Transverse colon (tissue), 3 donors: ENCODE measurements at regions not wholly inside any gene's neighbourhood (a gene's known extent, or its start where the extent isn't known, plus 50 kb on each side); places are given as distances from the start of the nearest gene placed in this dataset.

Source experiments
- EP300 ChIP-seq: sonication (generic); formaldehyde crosslinking; IDR thresholded peaks from one replicate; pipeline ENCODE4 v1.6.1; 2017; ENCODE audit warnings: antibody characterized with exemption, low read depth
- POLR2A ChIP-seq: fragments of 450-650 bp; IDR thresholded peaks from one replicate; pipeline ENCODE4 v1.6.1; 2016; ENCODE audit warnings: antibody characterized with exemption, mild to moderate bottlenecking, moderate library complexity
- TF ChIP-seq, protein P1 (sequence below), 5 experiments: fragments of 200-600 bp in 3 of 5; fragments of 450-650 bp in 2 of 5; sonication (generic) in 3 of 5; IDR thresholded peaks; 1 replicate in 2 of 5; 2 replicates in 3 of 5; pipeline ENCODE4 v1.5.1; 2016 to 2017; ENCODE audit warnings: antibody characterized with exemption in 5 of 5, inconsistent platforms in 3 of 5, mild to moderate bottlenecking in 2 of 5, moderate library complexity in 1 of 5

DNA sequence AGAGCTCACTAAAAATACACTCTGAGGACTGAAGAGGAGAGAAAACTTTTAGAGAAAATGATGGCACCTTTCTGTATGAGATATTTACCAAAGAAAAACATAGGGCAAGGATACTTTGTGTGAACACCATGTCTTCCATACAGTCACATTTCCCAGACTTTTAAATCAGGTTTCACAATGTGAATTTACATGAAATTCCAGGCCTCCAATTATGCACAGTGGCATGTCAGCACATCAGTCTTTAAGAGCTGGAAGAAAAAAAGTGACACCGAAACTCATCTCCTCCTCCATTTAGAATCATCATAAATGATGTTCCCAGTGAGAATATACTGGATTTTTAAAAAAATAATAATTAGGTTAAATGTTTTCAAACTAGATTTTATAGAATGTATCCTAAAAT lies 232.2 kb upstream of the UBASH3B start:
- TF ChIP-seq, protein P1, sequence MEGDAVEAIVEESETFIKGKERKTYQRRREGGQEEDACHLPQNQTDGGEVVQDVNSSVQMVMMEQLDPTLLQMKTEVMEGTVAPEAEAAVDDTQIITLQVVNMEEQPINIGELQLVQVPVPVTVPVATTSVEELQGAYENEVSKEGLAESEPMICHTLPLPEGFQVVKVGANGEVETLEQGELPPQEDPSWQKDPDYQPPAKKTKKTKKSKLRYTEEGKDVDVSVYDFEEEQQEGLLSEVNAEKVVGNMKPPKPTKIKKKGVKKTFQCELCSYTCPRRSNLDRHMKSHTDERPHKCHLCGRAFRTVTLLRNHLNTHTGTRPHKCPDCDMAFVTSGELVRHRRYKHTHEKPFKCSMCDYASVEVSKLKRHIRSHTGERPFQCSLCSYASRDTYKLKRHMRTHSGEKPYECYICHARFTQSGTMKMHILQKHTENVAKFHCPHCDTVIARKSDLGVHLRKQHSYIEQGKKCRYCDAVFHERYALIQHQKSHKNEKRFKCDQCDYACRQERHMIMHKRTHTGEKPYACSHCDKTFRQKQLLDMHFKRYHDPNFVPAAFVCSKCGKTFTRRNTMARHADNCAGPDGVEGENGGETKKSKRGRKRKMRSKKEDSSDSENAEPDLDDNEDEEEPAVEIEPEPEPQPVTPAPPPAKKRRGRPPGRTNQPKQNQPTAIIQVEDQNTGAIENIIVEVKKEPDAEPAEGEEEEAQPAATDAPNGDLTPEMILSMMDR (IDR thresholded peaks at IDR 0.05): no peak
- TF ChIP-seq POLR2A (no peak), EP300 (no peak)
